Colonic mucosa (tissue), 4 donors: ENCODE measurements at regions not wholly inside any gene's neighbourhood (a gene's known extent, or its start where the extent isn't known, plus 50 kb on each side); places are given as distances from the start of the nearest gene placed in this dataset.

Experiments
- DNase-seq: peaks from one replicate; pipeline ENCODE4 v3.0.0-alpha.2; 2020
- H3K27ac ChIP-seq: fragments of 200-600 bp; one replicate; pipeline ENCODE4 v1.8.0; 2021
- H3K27me3 ChIP-seq: fragments of 200-600 bp; one replicate; pipeline ENCODE4 v1.8.0; 2021
- H3K36me3 ChIP-seq: fragments of 200-600 bp; one replicate; pipeline ENCODE4 v1.8.0; 2021
- H3K4me1 ChIP-seq: fragments of 200-600 bp; one replicate; pipeline ENCODE4 v1.8.0; 2021; ENCODE audit warnings: mild to moderate bottlenecking
- H3K4me3 ChIP-seq: fragments of 200-600 bp; one replicate; pipeline ENCODE4 v1.8.0; 2021
- H3K9ac ChIP-seq, 2 donors: one replicate each; pipeline ENCODE4 v1.7.0; 2013; ENCODE audit warnings: control low read depth in 2 of 2, low read depth in 2 of 2, low read length in 2 of 2
- H3K9me3 ChIP-seq: fragments of 200-600 bp; one replicate; pipeline ENCODE4 v1.8.0; 2021
- CTCF ChIP-seq: fragments of 200-600 bp; IDR thresholded peaks from one replicate; pipeline ENCODE4 v1.8.0; 2022; ENCODE audit warnings: antibody characterized with exemption, mild to moderate bottlenecking
- intact Hi-C: fragments of 100-400 bp; cut with DNase I; formaldehyde crosslinking; loops from one replicate; pipeline ENCODE4 v1.14.1; 2022
- donor health status: healthy.
- donor health status: DM: no; HTN: no; CAD: no.
- donor health status: DM: no; HTN: no; CAD: no.

- no peak for TF ChIP-seq CTCF
- Histone ChIP-seq H3K9me3 (no peaks in the 10 kb centered on the region), H3K4me3 (no peak overlapping the region), H3K27ac (no peak overlapping the region), H3K9ac (no peak overlapping the region), H3K4me1 (no peaks in the 10 kb centered on the region), H3K36me3 (no peaks in the 10 kb centered on the region), H3K27me3 (no peaks in the 10 kb centered on the region)
- DNase-seq = no peak
- intact Hi-C loops = no loop called here
Measured at GRCh38 chr4:42345962-42346544, 51.2 kb upstream of the SHISA3 start.

- no peak overlapping the region for H3K9ac ChIP-seq
- no peaks in the 10 kb centered on the region for H3K27me3 ChIP-seq
- intact Hi-C loops = no loop called here
- no peak overlapping the region for H3K4me3 ChIP-seq
- no peaks in the 10 kb centered on the region for H3K4me1 ChIP-seq
- H3K27ac ChIP-seq = no peak overlapping the region
- no peaks in the 10 kb centered on the region for H3K36me3 ChIP-seq
- no peak for TF ChIP-seq CTCF
- DNase-seq = no peak
- H3K9me3 ChIP-seq = no peaks in the 10 kb centered on the region
Measured at GRCh38 chr4:42347076-42347475, 50.2 kb upstream of the SHISA3 start.
